GM21381 (cell line): ENCODE measurements at regions not wholly inside any gene's neighbourhood (a gene's known extent, or its start where the extent isn't known, plus 50 kb on each side); places are given as distances from the start of the nearest gene placed in this dataset.

Experiments
- ATAC-seq: cut with Tn5 transposase; IDR thresholded peaks from one replicate; pipeline ENCODE4 v1.9.1; 2021; ENCODE audit warnings: mild to moderate bottlenecking, moderate library complexity; ENCODE audit not compliant: unreplicated experiment

DNA sequence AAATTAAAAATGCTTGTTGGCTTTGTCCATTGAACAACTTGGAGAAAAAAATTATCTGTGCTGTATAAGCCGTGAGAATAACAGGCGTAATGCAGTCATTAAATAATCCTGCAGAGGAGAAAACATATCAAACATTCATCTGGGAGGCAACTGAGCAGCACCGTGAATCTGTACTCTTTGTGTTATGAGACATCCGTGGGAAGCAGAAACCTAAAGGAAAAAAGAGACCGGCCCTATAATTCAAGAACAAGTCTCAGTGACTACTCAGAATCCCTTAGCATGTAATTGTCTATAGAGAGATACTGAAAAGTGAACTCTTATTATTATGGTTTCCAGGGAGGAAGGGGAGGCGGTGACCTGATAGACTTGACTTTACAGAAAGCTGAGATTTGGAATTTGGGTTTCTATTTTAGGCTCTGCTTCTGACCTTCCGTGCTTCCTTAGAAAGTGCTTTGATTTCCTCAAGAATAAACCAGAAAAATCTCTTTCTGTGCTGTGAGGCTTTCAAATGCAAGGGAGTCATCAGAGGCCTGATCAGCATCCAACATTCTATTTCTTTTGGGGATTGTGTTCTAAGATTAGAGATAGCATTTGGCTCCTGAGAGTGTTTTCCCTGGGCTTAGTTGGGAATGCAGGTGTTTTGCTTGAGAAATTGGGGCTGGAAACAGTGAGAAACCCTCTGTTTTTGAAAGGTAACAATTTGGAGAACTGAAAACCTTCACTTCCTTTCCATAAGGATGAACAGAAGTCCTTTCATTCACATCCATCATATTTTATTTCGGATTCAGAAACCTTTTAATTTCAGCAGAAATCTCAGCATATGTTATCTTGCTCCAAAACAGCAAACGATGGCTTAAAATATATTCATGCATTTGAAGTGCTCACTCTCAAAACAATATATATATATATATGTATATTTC lies 296.7 kb downstream of the CSNK1G3 start:
- no peak for ATAC-seq

DNA sequence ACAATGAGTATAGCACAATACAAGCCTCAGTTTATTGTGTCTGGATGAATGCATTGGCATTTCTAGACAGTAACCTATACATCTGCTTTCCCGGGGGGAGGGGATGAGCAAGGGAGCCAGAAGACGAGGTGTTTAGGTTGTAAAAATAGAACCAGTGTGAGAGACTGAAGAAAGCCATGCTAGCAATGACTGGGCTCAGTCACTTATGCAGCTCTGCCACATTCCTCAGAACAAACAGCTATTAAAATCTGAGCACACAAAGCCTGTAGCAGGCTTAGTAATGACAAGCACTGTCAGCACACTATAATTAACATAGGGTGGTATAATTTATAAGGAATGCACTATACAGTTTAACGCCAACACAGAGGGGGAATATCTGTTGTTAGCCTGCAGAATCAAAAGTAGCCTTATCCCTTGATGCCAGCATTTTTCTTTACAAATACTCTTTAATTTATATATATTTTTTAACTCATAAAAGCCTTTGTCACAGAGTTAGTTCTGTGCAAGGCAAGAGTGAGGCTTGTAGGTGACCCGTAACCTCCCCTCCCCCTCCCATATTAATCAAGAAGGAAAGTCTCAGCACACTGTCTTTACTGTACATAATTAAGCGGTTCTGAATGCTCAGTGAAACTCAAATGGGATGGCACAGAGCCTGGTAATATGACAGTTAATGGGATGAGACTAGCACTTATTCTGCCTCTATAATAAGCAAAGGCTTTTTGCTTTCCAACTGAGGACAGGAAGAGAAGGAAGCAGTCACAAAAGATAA lies 295.4 kb downstream of the CSNK1G3 start:
- no peak for ATAC-seq

DNA sequence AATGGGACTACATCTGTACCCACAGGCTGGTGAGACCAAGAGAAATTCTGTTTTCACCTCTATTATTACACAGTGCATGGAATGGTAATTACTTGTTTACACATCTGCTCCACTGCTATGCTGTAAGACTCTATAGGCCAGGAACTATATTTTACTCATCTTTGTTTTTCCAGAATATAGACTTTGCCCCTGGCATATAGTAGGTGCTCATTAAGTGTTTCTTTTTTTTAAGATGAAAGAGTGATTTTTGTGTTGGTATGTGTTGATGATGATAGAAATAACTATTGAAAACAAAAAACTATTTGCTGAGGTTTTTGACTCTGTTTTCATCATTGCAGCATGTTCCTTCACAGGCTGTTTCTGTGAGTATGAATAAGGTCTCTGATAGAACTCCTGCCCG lies 294.7 kb downstream of the CSNK1G3 start:
- ATAC-seq = no peak

DNA sequence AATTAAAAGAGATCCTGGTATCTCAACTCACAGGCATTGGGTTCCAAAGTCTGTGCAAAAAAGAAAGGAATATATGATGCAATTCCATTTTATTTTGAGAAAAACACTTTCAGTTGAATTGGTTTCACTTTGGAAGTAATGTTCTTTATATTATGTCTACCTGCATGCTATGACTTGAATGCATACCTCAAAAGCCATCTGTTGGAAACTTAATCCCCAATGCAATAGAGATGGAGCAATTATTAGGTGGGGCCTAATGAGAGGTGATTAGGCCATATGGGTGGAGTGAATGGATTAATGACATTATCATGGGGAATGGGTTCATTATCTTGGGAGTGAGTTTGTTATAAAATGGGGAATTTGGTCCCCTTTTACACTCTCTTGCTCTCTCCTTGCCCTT lies 293.3 kb downstream of the CSNK1G3 start:
- no peak for ATAC-seq

DNA sequence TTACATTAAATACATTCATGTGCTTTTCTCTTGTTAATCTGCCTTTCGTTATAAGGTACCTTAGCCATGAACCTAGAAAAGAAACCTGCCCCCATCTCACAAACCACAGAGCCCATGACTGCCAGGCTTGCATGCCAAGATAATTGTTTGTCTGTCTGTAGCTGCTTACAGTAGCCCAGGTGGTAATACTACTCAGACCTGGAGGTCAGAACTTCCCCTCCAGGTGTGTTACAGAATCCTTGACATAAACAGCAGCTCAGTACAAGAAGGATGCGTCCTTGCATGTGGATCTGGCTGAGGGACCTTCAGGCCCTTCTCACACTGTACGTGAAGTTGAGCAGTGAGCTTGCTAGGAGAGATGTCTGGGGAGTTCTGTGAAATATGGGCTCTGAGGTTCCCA lies 291.4 kb downstream of the CSNK1G3 start:
- no peak for ATAC-seq

DNA sequence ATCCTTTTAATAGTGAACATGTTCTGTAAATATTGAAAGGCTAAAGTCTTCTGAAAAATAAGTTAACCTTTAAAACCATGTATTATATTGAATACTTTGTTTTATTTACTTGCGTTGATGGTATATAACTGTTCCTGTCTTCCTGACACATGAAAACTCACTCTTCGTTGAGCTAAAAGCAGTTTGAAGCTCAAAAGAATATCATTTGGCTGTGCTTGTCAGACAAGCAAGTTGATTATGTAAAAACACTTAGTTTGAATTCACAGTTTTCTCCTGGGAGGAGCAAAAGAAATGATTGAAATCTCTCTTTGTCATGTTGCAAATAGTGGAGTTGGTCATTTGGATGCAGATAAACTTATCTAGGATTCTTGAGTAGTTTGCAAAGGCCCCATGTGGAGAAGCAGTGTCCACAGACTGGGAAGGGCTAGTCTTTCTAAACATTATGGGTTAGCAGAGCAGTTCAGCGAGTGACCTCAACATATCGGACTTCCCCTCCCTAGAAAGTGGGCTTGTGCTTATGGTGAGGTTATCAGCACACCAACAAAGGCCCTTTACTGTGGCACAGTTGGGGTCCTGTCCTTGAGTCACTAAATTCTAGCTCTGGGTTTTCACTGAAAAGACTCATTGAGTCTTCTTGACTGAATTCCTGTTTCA lies 290.4 kb downstream of the CSNK1G3 start:
- no peak for ATAC-seq

DNA sequence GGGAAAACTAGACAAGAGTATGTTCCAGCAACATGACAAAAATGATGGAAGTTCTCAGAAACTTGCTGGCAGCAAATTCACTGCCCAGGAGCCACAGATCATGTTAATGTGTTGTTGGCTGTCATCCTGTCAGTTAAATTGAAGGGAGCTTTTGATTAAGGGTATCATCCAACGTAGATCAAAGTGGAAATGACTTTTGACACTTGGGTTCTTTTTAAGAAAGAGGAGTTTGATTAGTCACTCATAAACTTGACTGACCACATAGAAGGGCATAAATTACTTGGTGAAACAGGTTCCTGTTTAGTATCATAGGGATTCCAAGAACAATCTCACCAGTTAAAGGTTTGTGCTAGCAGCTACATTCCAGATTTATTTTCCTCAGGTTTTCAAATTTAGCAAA lies 288.7 kb downstream of the CSNK1G3 start:
- ATAC-seq = no peak

DNA sequence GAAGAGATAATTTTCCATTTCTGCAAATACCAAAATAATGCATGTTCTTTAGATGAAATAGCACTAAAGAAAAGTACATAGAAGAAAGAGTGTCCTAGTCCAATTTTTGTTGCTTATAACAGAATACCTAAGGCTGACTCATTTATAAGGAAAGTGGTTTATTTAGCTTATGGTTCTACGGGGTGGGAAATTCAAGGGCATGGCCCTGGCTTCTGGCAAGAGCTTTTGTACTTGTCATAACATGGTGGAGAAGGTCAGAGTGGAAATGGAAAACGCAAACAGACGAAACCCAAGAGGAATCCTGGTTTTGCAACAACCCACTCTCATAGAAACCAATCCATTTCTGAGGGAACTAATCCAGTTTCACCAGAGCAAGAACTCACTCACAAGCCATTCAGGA lies 283.7 kb downstream of the CSNK1G3 start:
- ATAC-seq = no peak

DNA sequence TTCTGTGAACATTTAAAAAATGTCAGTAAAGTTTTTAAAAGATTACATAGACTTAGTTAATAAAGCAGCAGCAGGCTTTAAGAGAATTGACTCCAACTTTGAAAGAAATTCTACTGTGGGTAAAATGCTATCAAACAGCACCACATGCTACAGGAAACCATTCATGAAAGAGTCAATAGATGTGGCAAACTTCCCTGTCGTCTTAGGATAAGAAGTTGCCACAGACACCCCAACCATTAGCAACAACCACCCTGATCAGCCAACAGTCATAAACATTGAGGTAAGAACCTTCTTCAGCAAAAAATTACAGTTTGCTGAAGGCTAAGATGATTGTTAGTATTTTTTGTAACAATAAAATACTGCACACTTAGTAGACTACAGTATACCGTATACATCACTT lies 278.2 kb downstream of the CSNK1G3 start:
- ATAC-seq = no peak

DNA sequence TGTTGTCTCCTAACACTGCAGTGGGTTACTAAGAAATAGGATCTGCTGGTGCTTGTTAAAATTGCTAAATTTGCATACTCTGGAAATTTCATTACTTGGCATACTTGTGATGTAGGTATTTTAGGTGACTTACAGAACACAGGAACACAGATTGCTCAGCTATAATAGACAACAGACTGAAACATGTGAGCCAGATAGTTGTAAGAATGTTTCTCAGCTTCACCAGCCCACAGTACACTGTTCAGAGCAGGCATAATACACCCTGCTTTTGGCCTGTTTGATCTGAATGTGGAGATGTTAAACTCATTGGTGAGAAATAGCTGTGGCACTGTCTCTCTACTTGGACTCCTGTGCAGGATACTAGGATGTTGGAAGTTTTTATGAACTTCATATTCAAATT lies 275.7 kb downstream of the CSNK1G3 start:
- no peak for ATAC-seq

DNA sequence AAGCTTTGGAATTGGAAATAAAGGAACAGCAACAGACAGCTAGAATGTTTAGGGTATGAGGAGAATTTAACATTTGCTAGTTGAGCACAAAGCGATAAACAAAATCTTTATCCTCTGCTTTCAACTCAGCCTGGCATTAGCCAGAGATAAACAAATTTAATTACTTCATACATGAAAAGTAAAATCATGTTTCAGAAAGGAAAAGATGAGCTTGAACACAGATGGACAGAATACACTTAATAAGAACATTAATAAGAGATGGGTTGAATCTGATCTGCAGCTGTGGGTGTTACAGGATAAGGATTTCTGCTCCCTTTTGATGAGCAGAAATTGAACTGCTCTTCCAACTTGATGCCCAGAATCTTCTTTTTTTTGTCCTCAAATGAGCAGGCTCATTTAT lies 275.2 kb downstream of the CSNK1G3 start:
- no peak for ATAC-seq

DNA sequence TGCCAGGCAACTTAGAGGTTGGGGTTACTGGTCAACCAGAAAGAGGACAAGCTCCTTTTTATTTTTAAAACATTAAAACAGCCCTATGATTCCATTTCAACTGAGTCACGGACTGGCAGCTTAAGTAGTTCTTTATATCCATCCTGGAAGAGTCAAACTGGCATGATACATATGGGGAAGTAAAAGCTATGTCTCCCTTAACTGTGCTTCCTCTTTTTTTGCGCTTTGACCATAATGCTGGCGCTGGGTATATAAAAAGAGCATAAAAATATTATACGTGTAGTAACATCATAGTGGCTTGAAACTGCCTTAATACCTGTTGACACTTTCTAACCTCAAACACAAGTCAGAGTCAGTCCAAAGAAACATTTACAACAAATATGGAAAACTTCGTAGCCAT lies 274.4 kb downstream of the CSNK1G3 start:
- ATAC-seq = no peak

DNA sequence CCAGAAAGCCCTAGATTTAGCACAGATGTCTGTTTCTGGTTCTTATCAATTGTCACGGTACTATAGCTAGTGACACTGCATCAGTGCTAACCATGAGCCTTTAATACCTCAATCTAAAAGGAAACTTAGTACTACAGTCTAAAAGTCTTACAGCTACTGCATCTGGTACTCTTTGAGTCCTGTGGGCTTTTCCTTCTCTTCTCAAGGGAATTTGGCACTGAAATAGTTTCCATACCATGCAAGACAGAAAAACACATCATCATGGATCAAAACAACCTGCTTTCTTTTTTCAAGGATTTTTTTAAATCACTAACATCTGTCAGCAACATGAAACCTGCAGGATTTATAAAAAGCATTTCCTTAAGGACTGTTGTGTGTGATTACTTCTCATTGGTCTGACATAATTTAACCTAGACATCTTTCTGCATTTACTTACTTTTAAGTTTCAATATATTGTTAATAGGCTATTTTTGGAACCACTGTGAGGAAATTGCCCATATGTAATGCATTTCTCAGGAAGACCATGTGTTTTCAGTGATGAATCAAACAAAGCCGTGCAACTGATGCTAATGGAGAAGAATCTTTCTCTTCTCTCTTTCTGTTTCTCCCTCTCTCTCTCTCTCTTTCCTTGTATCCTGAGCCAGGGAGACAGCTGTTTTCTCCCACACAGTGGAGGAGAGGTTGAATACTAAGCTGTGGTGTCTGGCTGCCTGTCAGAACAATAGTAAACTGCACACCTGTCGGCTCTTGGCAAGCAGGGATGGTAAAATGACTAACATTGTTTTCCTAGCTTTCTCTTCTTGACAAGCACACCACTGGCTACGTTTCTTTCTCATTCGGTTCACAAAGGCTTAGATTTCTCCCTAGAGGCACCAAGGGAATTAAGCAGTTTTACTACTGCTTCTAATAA lies 273.4 kb downstream of the CSNK1G3 start:
- no peak for ATAC-seq

DNA sequence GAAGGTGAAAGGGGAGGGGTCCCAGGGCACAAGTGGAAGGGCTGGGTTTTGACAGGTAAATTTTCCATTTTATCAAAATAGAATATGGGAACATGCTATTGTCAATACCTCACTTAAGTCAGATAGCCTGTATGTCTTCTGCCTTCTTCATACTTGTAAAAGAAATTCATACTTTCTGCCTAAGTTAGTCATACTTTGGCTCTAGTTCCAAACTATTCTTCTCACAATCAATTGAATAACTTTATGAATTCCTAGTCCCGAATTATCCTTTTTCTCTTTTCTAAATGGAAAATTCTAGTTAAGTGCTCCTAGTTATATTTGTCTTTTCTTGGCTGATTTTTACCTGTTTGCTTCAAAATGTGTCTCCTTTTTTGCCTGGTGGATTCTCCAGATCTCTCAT lies 271.4 kb downstream of the CSNK1G3 start:
- no peak for ATAC-seq

DNA sequence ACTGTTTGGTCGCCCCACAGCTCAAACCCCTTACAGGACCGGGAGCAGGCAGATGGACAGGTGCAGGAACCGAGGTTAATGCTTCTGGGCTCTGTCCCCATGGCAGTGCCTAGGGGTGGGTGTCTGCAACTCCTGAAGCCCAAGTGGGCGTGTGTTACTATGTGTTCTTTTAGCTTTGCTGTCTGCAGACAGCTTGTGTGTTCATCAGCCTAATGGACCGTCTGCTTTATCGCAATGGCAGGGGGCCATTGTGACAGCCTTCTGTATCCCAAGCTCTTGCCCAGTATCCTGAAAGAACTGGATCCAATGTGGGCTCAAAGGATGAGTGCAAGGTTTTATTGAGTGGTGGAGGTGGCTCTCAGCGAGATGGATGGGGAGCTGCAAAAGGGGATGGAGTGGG lies 266.7 kb downstream of the CSNK1G3 start:
- no peak for ATAC-seq

DNA sequence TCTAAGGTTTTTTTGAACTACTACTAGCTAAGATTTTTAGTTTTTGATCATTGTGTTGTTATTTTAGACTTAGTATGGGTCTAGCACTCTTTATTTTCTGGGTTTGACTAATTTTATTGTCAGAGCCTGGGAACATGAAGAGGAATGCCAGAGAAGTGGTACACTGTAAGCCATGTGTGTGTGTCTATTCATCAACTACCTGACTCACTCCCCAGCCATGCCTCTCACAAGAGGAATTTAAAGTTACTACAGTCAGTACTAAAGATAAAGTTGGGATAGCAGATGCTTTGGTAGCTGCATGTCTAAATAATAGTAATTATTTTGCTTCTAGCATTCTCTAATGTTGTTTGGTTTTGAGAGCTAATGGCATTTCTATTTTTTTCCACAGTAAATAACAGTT lies 264.8 kb downstream of the CSNK1G3 start:
- ATAC-seq = no peak

DNA sequence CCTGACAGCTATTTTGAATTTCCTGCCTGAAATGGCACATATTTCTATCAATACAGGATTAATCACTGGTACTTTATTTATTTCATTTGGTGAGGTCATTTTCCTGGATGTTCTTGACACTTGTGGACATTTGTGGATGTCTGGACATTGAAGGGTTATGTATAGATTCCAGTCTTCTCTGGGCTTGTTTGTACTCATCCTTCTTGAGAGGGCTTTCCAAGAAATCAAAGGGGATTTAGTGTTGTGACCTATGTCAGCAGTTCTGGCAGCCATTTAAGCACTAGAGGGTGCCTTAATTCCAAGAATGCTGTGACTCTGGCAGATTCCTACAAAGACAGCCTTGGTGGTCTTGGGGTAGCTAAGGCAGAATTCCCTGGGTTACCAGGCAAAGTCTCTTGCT lies 259.7 kb downstream of the CSNK1G3 start:
- no peak for ATAC-seq

DNA sequence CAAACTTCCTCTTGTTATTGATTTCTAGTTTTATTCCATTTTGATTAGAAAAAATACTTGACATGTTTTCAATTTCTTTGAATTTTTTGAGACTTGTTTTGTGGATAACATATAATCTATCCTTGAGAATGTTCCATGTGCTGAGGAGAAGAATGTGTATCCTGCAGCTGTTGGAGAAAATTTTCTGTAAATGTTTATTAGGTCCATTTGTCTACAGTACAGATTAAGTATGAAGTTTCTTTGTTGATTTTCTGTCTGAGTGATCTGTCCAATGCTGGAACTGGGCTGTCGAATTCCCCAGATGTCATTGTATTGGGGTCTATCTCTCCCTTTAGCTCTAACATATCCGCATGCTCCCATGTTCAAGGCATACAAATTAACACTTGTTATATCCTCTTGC lies 251.2 kb downstream of the CSNK1G3 start:
- ATAC-seq = no peak

DNA sequence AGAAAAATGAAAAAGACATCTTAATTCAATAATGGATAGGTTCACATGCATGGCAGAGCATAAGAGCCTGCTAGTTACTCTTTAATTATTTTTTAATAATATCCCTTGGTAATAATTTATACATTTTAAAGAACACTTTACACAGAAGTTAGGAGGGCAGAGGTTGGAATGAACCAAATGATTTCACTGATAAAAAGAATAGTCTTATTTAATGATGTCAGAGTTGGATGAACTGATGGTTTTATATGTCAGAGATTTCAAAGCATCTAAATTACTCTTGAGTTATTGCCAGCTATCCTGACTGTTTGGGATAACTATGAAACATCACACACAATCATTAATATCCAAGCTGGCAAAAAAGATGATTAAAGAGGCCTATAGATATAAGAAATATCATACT lies 244.8 kb downstream of the CSNK1G3 start:
- ATAC-seq = no peak

DNA sequence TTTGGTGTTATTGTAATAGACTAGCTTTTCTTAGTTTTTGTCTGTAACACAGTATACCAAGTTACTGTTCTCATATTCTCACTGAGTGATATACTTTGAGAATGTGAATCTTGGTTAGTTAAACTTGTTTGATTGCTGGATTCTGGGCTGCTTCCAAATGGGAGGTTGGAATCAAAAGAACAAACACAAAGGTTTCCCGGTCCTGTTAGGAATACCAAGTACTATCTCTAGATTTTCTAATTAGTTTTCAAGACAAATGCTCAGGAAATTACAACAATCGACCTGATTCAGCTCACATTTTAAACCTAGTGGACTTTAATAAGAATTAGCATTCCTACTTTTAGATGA lies 244.3 kb downstream of the CSNK1G3 start:
- ATAC-seq = no peak
